ENCODE measurements at regions not wholly inside any gene's neighbourhood (a gene's known extent, or its start where the extent isn't known, plus 50 kb on each side); places are given as distances from the start of the nearest gene placed in this dataset.

DNA sequence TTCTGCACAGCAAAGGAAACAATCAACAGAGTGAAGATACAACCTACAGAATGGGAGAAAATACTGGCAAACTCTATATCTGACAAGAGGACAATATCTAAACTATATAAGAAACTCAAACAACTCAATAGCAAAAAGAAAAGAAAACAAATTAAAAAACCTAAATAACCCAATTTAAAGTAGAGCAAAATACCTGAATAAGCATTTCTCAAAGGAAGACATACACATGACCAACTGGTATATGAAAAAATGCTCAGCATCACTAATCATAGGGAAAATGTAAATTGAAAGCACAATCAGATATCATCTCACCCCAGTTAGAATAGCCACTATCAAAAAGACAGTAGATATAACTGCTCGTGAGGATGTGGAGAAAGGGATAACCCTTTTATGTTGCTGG, 87.8 kb upstream of the FOXA2 start:
- WGBS = no CpG with 5 or more reads among the region's 1 CpG

DNA sequence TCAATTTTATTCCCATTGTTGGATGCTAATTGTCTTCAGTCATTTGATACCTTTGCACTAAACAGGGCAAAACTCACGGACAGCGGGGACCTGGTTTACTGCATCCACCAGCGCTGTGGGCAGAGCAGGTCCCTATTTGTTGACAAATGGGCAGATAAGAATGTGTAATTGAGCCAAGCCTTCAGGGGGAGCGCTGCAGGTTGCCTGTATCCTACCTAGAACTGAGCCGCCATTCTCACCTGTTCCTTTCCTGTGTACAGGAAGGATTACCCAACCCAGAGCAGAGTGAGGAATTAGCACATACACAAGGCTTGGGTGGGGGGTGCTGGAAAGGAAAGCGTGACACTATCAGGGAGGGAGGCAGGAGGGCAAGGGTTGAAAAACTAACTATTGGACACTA, 89.1 kb upstream of the FOXA2 start:
- Histone ChIP-seq H2BK15ac (ENCODE audit: low read depth, poor library complexity, severe bottlenecking) (no peak overlapping the region), H2BK5ac (ENCODE audit: low read depth, low read length, poor library complexity, severe bottlenecking) (no peak overlapping the region), H2AK5ac (ENCODE audit: low read length, severe bottlenecking) (no peak overlapping the region), H3K23ac (ENCODE audit: low read length in 2 of 2) (no peak overlapping the region), H2AFZ (ENCODE audit: low read depth, low read length) (no peak overlapping the region), H3K36me3 (ENCODE audit: control insufficient read depth in 1 of 2, insufficient read depth in 2 of 2, low read depth in 1 of 2, low read length in 2 of 2) (no peaks in the 10 kb centered on the region), H3K4me3 (ENCODE audit: insufficient read depth in 1 of 2, low read depth in 1 of 2, low read length in 2 of 2) (no peak overlapping the region), H2BK12ac (ENCODE audit: low read length in 2 of 2) (no peak overlapping the region), H3K27me3 (ENCODE audit: control insufficient read depth in 1 of 2, insufficient read depth in 1 of 2, low read length in 2 of 2) (peaks cover 23 to 27% of the 10 kb centered on the region in 2 experiments), H3K14ac (ENCODE audit: low read length in 2 of 2) (no peak overlapping the region), H3K27ac (ENCODE audit: low read length, poor library complexity, severe bottlenecking) (no peak overlapping the region), H3K9ac (ENCODE audit: low read length) (no peak overlapping the region), H3K18ac (ENCODE audit: low read depth in 1 of 2, low read length in 2 of 2) (no peak overlapping the region), H4K91ac (ENCODE audit: low read length) (no peak overlapping the region), H2BK120ac (ENCODE audit: low read depth, low read length) (no peak overlapping the region), H3K4ac (ENCODE audit: low read depth in 1 of 2, low read length in 2 of 2) (no peak overlapping the region), H3K4me1 (ENCODE audit: control insufficient read depth, insufficient read depth, low read depth, low read length) (no peaks in the 10 kb centered on the region), H3K79me1 (replicated peaks; ENCODE audit: low read length, poor library complexity, severe bottlenecking) (no peaks in the 10 kb centered on the region), H3K9me3 (ENCODE audit: control insufficient read depth, low read length) (peaks cover 18% of the 10 kb centered on the region), H3K4me2 (ENCODE audit: low read length, poor library complexity, severe bottlenecking) (no peak overlapping the region), H4K8ac (ENCODE audit: low read length) (no peak overlapping the region)
- DNase-seq = no peak
- 79% methylated on average over 5 of the region's 6 CpGs for WGBS

More for the DNA sequence above, 87.8 kb upstream of the FOXA2 start:
- H3K4me2 ChIP-seq (ENCODE audit: low read length, poor library complexity, severe bottlenecking) = no peak overlapping the region
- H2AK5ac ChIP-seq (ENCODE audit: low read length, severe bottlenecking) = no peak overlapping the region
- H2BK5ac ChIP-seq (ENCODE audit: low read depth, low read length, poor library complexity, severe bottlenecking) = no peak overlapping the region
- peaks cover 24% of the 10 kb centered on the region for H3K9me3 ChIP-seq (ENCODE audit: control insufficient read depth, low read length)
- no peak for DNase-seq
- no peak overlapping the region for H3K14ac ChIP-seq (ENCODE audit: low read length in 2 of 2)
- H3K4me1 ChIP-seq (ENCODE audit: control insufficient read depth, insufficient read depth, low read depth, low read length) = no peaks in the 10 kb centered on the region
- no peak overlapping the region for H3K27ac ChIP-seq (ENCODE audit: low read length, poor library complexity, severe bottlenecking)
- no peak overlapping the region for H3K18ac ChIP-seq (ENCODE audit: low read depth in 1 of 2, low read length in 2 of 2)
- H3K4ac ChIP-seq (ENCODE audit: low read depth in 1 of 2, low read length in 2 of 2) = no peak overlapping the region
- H3K79me1 ChIP-seq (replicated peaks; ENCODE audit: low read length, poor library complexity, severe bottlenecking) = no peaks in the 10 kb centered on the region
- peaks cover 11 to 14% of the 10 kb centered on the region in 2 experiments for H3K27me3 ChIP-seq (ENCODE audit: control insufficient read depth in 1 of 2, insufficient read depth in 1 of 2, low read length in 2 of 2)
- H3K4me3 ChIP-seq (ENCODE audit: insufficient read depth in 1 of 2, low read depth in 1 of 2, low read length in 2 of 2) = no peak overlapping the region
- H4K8ac ChIP-seq (ENCODE audit: low read length) = no peak overlapping the region
- no peak overlapping the region for H2AFZ ChIP-seq (ENCODE audit: low read depth, low read length)
- no peak overlapping the region for H3K9ac ChIP-seq (ENCODE audit: low read length)
- H3K23ac ChIP-seq (ENCODE audit: low read length in 2 of 2) = no peak overlapping the region
- H4K91ac ChIP-seq (ENCODE audit: low read length) = no peak overlapping the region
- H2BK12ac ChIP-seq (ENCODE audit: low read length in 2 of 2) = no peak overlapping the region
- H3K36me3 ChIP-seq (ENCODE audit: control insufficient read depth in 1 of 2, insufficient read depth in 2 of 2, low read depth in 1 of 2, low read length in 2 of 2) = no peaks in the 10 kb centered on the region
- no peak overlapping the region for H2BK120ac ChIP-seq (ENCODE audit: low read depth, low read length)
- H2BK15ac ChIP-seq (ENCODE audit: low read depth, poor library complexity, severe bottlenecking) = no peak overlapping the region

DNA sequence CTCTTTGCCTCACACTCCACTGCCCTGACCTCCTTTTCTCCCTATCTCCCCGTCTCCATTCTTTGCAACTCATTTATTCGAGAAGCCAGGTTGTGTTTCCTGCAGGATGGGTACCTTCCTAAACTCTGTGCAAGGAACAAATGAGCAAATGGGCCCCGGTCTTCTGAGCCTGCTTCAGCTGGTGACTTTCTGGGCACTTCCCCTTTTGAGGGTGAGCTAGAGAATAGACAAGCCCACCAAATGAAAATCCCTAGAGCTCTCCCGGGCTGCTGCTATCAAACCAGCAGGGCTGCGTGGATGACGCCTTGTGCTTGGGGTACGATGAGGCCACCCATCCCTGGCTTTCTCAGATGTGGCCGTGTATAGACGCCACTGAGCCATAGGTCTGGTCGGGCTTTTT, 91.0 kb upstream of the FOXA2 start:
- H3K36me3 ChIP-seq (ENCODE audit: control insufficient read depth in 1 of 2, insufficient read depth in 2 of 2, low read depth in 1 of 2, low read length in 2 of 2) = no peaks in the 10 kb centered on the region
- no peak overlapping the region for H3K18ac ChIP-seq (ENCODE audit: low read depth in 1 of 2, low read length in 2 of 2)
- no peak overlapping the region for H4K8ac ChIP-seq (ENCODE audit: low read length)
- peaks cover 14% of the 10 kb centered on the region for H3K9me3 ChIP-seq (ENCODE audit: control insufficient read depth, low read length)
- no peak overlapping the region for H3K4me3 ChIP-seq (ENCODE audit: insufficient read depth in 1 of 2, low read depth in 1 of 2, low read length in 2 of 2)
- no peak overlapping the region for H3K4ac ChIP-seq (ENCODE audit: low read depth in 1 of 2, low read length in 2 of 2)
- no peak overlapping the region for H2BK120ac ChIP-seq (ENCODE audit: low read depth, low read length)
- H3K14ac ChIP-seq (ENCODE audit: low read length in 2 of 2) = no peak overlapping the region
- no peaks in the 10 kb centered on the region for H3K79me1 ChIP-seq (replicated peaks; ENCODE audit: low read length, poor library complexity, severe bottlenecking)
- no peak overlapping the region for H2BK12ac ChIP-seq (ENCODE audit: low read length in 2 of 2)
- H2BK5ac ChIP-seq (ENCODE audit: low read depth, low read length, poor library complexity, severe bottlenecking) = no peak overlapping the region
- no peak overlapping the region for H2AK5ac ChIP-seq (ENCODE audit: low read length, severe bottlenecking)
- H3K9ac ChIP-seq (ENCODE audit: low read length) = no peak overlapping the region
- 87% methylated on average over 10 of the region's 10 CpGs for WGBS
- H3K4me2 ChIP-seq (ENCODE audit: low read length, poor library complexity, severe bottlenecking) = no peak overlapping the region
- H2BK15ac ChIP-seq (ENCODE audit: low read depth, poor library complexity, severe bottlenecking) = no peak overlapping the region
- no peak overlapping the region for H4K91ac ChIP-seq (ENCODE audit: low read length)
- no peak overlapping the region for H3K23ac ChIP-seq (ENCODE audit: low read length in 2 of 2)
- no peaks in the 10 kb centered on the region for H3K4me1 ChIP-seq (ENCODE audit: control insufficient read depth, insufficient read depth, low read depth, low read length)
- H2AFZ ChIP-seq (ENCODE audit: low read depth, low read length) = no peak overlapping the region
- H3K27ac ChIP-seq (ENCODE audit: low read length, poor library complexity, severe bottlenecking) = no peak overlapping the region
- DNase-seq = no peak
- H3K27me3 ChIP-seq (ENCODE audit: control insufficient read depth in 1 of 2, insufficient read depth in 1 of 2, low read length in 2 of 2) = peaks cover 34 to 45% of the 10 kb centered on the region in 2 experiments

DNA sequence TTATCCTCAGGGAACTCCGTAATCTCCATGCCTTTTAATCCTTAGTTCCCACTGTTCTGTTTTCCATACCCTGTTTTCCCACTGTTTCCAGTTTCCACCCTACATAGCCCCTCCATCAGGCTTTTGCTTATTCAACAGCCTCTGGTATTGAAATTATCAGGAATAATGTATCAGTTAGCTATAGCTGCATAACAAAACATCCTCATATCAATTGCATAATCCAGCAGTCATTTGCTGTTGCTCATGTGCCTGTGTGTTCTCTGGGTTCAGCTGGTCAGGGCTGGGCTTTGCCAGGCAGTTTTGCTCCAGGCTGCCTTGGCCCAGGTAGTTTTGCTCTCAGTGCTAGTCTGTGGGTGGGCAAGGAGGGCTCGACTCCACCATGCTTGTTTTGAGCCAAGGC, 94.3 kb upstream of the FOXA2 start:
- H2BK5ac ChIP-seq (ENCODE audit: low read depth, low read length, poor library complexity, severe bottlenecking) = no peak overlapping the region
- H3K36me3 ChIP-seq (ENCODE audit: control insufficient read depth in 1 of 2, insufficient read depth in 2 of 2, low read depth in 1 of 2, low read length in 2 of 2) = no peaks in the 10 kb centered on the region
- no peaks in the 10 kb centered on the region for H3K79me1 ChIP-seq (replicated peaks; ENCODE audit: low read length, poor library complexity, severe bottlenecking)
- no peak overlapping the region for H4K8ac ChIP-seq (ENCODE audit: low read length)
- H2BK15ac ChIP-seq (ENCODE audit: low read depth, poor library complexity, severe bottlenecking) = no peak overlapping the region
- no peak overlapping the region for H3K23ac ChIP-seq (ENCODE audit: low read length in 2 of 2)
- H2AK5ac ChIP-seq (ENCODE audit: low read length, severe bottlenecking) = no peak overlapping the region
- H3K14ac ChIP-seq (ENCODE audit: low read length in 2 of 2) = no peak overlapping the region
- peaks cover 9% of the 10 kb centered on the region for H3K9me3 ChIP-seq (ENCODE audit: control insufficient read depth, low read length)
- peaks cover 47 to 62% of the 10 kb centered on the region in 2 experiments for H3K27me3 ChIP-seq (ENCODE audit: control insufficient read depth in 1 of 2, insufficient read depth in 1 of 2, low read length in 2 of 2)
- no peak overlapping the region for H2BK12ac ChIP-seq (ENCODE audit: low read length in 2 of 2)
- no peak overlapping the region for H3K4me2 ChIP-seq (ENCODE audit: low read length, poor library complexity, severe bottlenecking)
- H4K91ac ChIP-seq (ENCODE audit: low read length) = no peak overlapping the region
- no peak overlapping the region for H3K27ac ChIP-seq (ENCODE audit: low read length, poor library complexity, severe bottlenecking)
- no peak overlapping the region for H3K4ac ChIP-seq (ENCODE audit: low read depth in 1 of 2, low read length in 2 of 2)
- WGBS = 77% methylated on average over 2 of the region's 2 CpGs
- no peak overlapping the region for H2BK120ac ChIP-seq (ENCODE audit: low read depth, low read length)
- H3K9ac ChIP-seq (ENCODE audit: low read length) = no peak overlapping the region
- no peaks in the 10 kb centered on the region for H3K4me1 ChIP-seq (ENCODE audit: control insufficient read depth, insufficient read depth, low read depth, low read length)
- no peak overlapping the region for H3K4me3 ChIP-seq (ENCODE audit: insufficient read depth in 1 of 2, low read depth in 1 of 2, low read length in 2 of 2)
- no peak overlapping the region for H3K18ac ChIP-seq (ENCODE audit: low read depth in 1 of 2, low read length in 2 of 2)
- no peak overlapping the region for H2AFZ ChIP-seq (ENCODE audit: low read depth, low read length)
- no peak for DNase-seq

Measured in mesenchymal stem cell (in vitro differentiated cells and primary cell).